AG04450 (cell line): ENCODE measurements at regions not wholly inside any gene's neighbourhood (a gene's known extent, or its start where the extent isn't known, plus 50 kb on each side); places are given as distances from the start of the nearest gene placed in this dataset.

Source experiments
- CTCF ChIA-PET: fragments of 300-600, 350-600 bp; formaldehyde crosslinking; extraction: SDS; loops from one replicate; lab custom pipeline; 2022; ENCODE audit warnings: antibody characterized with exemption, inconsistent platforms; lab: Charles Lee
- POLR2A ChIA-PET: fragments of 350-600 bp; formaldehyde crosslinking; extraction: SDS; loops from one replicate; lab custom pipeline; 2021; ENCODE audit warnings: antibody characterized with exemption, inconsistent platforms; lab: Yijun Ruan, JAX
- DNase-seq: peaks from one replicate; pipeline ENCODE4 v3.0.0-alpha.2; 2011; ENCODE audit warnings: low read depth, low spot score
- H3K27ac ChIP-seq: one replicate; pipeline ENCODE4 v1.5.1; 2012; ENCODE audit warnings: low read depth, low read length, control low read depth
- H3K27me3 ChIP-seq: one replicate; pipeline ENCODE4 v1.6.0; 2012; ENCODE audit warnings: low read length; ENCODE audit not compliant: control insufficient read depth, insufficient read depth
- H3K4me3 ChIP-seq: 2 replicates; pipeline ENCODE4 v1.5.1; 2011; ENCODE audit warnings: mild to moderate bottlenecking, low read depth, low read length, control low read depth
- H3K9me3 ChIP-seq: 2 replicates; pipeline ENCODE4 v1.5.1; 2012; ENCODE audit warnings: low read length; ENCODE audit not compliant: control insufficient read depth, insufficient read depth
- CTCF ChIP-seq: IDR thresholded peaks from 2 replicates; pipeline ENCODE4 v1.5.1; 2011; ENCODE audit warnings: low read depth, low read length, control low read depth, inconsistent platforms

DNA sequence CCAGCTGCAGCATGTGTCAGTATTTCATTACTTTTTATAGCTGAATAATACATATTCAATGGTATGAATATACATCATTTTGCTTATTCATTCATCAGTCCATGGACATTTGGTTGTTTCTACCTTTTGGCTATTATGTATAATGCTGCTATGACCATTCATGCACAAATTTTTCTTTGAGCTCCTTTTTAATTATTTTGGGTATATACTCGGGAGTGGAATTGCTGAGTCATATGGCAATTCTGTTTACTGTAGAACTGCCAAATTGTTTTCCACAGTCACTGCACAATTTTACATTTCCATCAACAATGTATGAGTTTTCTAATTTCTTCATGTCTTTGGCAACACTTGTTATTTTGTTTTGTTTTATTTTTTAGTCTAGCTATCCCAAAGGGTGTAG is 405.9 kb upstream of the PITX2 start:
- TF ChIP-seq CTCF, result no peak
- no peak overlapping the region for H3K27ac ChIP-seq
- POLR2A ChIA-PET, result no interaction called here
- DNase-seq, result no peak
- no peak overlapping the region for H3K4me3 ChIP-seq
- no peaks in the 10 kb centered on the region for H3K27me3 ChIP-seq
- CTCF ChIA-PET, result interaction anchor here (0.5 to 0.8 kb wide), 2 partner anchors 23 to 397 kb away, joined by 3 read pairs; no protein-coding TSS in a partner anchor
- H3K9me3 ChIP-seq, result no peaks in the 10 kb centered on the region

DNA sequence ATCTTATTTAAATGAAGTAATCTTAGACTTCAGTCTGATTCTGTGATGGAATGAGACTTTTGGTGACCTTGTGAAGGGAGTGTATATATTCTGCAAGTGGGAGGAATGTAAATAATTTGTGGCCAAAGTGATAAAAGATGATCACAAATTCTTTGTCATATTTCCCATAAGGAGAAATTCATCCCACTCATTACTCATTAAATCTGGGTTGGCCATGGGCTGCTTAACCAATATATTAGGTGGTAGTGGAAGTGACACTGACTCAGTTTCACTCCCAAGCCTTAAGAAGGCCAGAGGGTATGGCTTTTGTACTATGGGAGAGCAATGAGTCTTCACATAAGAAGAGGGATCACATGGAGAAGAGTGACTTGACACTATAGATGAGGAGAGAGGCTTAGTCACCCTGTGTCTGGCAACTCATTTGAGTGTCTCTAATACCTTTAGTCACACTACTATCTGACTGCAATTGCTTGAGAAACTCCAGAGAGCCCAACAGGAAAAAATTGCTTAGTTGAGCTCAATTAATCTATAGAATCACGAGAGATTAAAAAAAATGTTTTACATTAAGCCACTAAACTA is 408.2 kb upstream of the PITX2 start:
- Histone ChIP-seq H3K27me3 (no peaks in the 10 kb centered on the region), H3K27ac (no peak overlapping the region), H3K4me3 (no peak overlapping the region), H3K9me3 (no peaks in the 10 kb centered on the region)
- POLR2A ChIA-PET, result no interaction called here
- no peak for TF ChIP-seq CTCF
- CTCF ChIA-PET, result no interaction called here
- DNase-seq, result no peak

DNA sequence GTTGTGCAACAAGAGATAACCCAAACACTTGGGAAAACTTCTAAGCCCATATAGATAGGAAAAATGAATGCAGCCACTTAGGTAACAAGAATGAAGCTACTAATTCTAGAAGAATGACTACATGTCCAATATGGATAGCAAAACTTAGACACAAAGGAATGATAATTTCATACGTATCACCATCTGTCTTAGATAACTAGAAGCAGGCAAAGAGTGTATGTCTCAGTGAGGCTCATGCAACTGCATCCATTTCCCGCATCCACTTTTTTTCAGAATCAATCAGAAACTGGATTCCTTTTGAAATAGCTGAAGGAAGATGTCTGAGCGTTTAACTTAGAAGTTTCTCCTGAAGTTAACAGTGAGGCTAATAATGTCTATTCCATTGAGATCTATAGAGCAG is 408.7 kb upstream of the PITX2 start:
- Histone ChIP-seq H3K9me3 (no peaks in the 10 kb centered on the region), H3K27me3 (no peaks in the 10 kb centered on the region), H3K27ac (no peak overlapping the region), H3K4me3 (no peak overlapping the region)
- no peak for DNase-seq
- ChIA-PET POLR2A (no interaction called here), CTCF (no interaction called here)
- no peak for TF ChIP-seq CTCF

- POLR2A ChIA-PET, result no interaction called here
- H3K27me3 ChIP-seq, result no peaks in the 10 kb centered on the region
- no peak overlapping the region for H3K4me3 ChIP-seq
- no peak for TF ChIP-seq CTCF
- H3K27ac ChIP-seq, result no peak overlapping the region
- no peaks in the 10 kb centered on the region for H3K9me3 ChIP-seq
- CTCF ChIA-PET, result interaction anchor here (0.5 kb wide), 1 partner anchor 649 kb away, joined by 3 read pairs; no protein-coding TSS in a partner anchor
- no peak for DNase-seq
Observed at GRCh38 chr4:111037591-111038360, 414.9 kb upstream of the PITX2 start.

GRCh38 chr4:111040904-111041303 is 418.0 kb upstream of the PITX2 start:
- CTCF ChIA-PET, result no interaction called here
- POLR2A ChIA-PET, result no interaction called here
- no peak for DNase-seq
- Histone ChIP-seq H3K4me3 (no peak overlapping the region), H3K9me3 (no peaks in the 10 kb centered on the region), H3K27ac (no peak overlapping the region), H3K27me3 (no peaks in the 10 kb centered on the region)
- no peak for TF ChIP-seq CTCF
